ENCODE measurements at regions not wholly inside any gene's neighbourhood (a gene's known extent, or its start where the extent isn't known, plus 50 kb on each side); places are given as distances from the start of the nearest gene placed in this dataset.
"Not testable (repeated sequence)": the region's sequence is repeated elsewhere in the genome, so short reads cannot be mapped to it uniquely, and the experiment has no call there.

- DNase-seq, result no peak
Observed at GRCh38 chr10:21463436-21463835, 62.0 kb downstream of the SKIDA1 start.

GRCh38 chr10:21458126-21458871, 67.2 kb downstream of the SKIDA1 start:
- DNase-seq, result no peak

- DNase-seq, result no peak
Observed at GRCh38 chr10:21456160-21456559, 69.3 kb downstream of the SKIDA1 start.

GRCh38 chr10:21452203-21452602, 73.3 kb downstream of the SKIDA1 start:
- DNase-seq, result no peak

- DNase-seq, result no peak
Observed at GRCh38 chr10:21449288-21449966, 76.1 kb downstream of the SKIDA1 start.

GRCh38 chr10:21445163-21445562, 80.3 kb downstream of the SKIDA1 start:
- DNase-seq, result no peak

DNA sequence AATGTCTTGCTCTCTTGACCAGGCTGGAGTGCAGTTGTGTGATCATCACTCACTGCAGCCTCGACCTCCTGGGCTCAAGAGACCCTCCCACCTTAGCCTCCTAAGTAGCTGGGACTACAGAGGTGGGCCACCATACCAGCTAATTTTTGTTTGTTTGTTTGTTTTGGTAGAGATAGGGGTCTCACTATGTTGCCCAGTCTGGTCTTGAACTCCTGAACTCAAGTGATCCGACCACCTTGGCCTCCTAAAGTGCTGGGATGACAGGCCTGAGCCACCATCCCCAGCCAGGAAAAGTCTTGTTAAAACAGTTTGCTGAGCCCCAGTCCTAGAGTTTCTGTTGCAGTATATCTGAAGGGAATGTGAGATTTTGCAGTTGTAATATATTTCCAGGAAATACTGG, 83.9 kb downstream of the SKIDA1 start:
- DNase-seq, result no peak

GRCh38 chr10:21438914-21439313, 86.6 kb downstream of the SKIDA1 start:
- not testable (repeated sequence) for DNase-seq

GRCh38 chr10:21437770-21438382, 87.6 kb downstream of the SKIDA1 start:
- no peak for DNase-seq

DNA sequence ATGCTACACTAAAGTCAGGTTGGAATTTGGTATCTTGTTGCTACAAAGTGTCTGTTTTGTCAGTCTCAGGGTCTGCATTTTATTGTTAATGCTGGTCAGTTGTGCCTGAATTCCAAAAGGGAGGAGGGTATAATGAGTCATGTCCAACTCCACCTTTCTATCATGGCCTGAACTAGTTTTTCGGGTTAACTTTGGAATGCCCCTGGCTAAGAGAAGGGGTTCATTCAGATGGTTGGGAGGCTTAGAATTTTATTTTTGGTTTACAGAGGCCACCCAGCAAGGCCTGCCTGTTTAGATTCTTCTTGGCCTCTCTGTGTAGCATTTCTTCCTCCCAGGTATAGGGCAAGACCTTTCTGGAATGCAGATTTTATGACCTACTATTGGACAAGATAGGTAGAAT, 93.2 kb downstream of the SKIDA1 start:
- no peak for DNase-seq

- DNase-seq, result no peak
Observed at GRCh38 chr10:21431799-21432198, 93.7 kb downstream of the SKIDA1 start.

- no peak for DNase-seq
Observed at GRCh38 chr10:21427804-21428481, 97.5 kb downstream of the SKIDA1 start.

DNA sequence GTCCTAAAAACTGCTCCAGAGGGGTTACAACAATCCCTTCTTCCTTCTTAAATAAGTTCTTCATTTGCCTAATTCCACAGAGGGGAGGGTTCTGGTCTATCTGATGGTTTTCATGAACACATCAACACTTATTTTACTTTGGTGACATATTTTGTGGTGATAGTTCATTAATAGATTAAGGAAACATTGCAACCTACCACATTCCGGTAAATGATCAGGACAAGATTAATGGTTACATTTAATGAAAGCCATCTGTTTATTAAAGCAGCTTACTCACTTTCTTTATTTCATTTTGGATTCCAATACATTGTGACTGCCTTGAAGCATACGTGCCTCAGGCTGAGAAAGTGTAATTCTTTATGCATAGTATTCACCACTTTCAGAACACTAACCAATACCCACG, 101.0 kb downstream of the SKIDA1 start:
- DNase-seq, result no peak

DNA sequence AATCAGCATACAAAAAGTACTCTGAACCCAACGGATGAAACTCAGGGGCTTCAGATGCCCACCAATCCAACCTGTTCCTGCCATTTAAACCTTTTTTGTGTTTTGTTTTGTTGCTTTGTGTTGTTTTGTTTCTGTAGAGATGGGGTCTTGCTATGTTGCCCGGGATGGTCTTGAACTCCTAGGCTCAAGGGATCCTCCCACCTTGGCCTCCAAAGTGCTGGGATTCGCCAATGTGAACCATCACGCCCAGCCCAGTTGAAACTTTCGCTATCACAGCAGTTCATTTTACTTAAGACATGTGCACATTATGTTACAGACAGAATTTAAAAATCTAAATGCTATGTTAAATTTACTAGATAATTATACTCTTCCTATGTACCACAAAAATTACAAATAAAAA, 101.6 kb downstream of the SKIDA1 start:
- DNase-seq, result no peak

- DNase-seq, result no peak
Observed at GRCh38 chr10:21423338-21423737, 102.1 kb downstream of the SKIDA1 start.

DNA sequence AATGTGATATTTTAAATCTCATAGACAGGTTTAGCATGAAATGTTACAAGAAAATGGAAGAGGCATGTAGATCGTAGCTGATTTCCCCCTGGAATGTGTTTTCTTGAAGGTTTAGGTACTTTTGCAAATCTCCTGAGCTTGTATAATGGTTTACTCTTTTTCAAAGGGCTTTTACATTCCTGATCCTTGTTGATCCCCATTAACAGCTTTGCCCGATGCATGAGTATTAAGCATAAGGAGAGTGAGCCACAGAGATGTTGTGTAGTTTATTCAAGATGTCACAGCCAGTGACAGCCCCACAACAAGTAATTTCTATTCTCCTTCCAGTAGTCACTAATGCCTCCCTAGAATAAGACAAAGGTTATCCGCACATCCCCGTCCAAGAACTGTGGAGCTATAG, 103.7 kb downstream of the SKIDA1 start:
- no peak for DNase-seq

DNA sequence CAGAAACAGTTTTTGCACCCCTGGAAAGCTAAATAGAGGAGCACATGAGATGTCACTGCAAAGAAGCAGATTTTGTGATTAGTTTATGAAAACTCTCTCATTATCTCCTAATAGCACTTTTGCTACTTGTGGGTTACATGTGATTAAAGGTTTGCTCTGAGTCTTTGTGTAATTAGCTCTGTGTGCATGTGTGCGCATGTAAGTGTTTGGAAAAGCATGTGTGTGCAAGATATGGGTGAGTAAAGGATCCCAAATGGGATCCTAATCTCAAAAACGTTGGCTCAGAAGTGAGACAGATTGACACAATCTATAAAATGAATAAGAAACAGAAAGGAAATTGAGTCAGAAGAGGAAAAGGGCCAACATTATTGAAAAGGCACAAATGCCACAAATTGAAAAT, 104.5 kb downstream of the SKIDA1 start:
- no peak for DNase-seq

GRCh38 chr10:21418981-21419576, 106.4 kb downstream of the SKIDA1 start:
- DNase-seq, result not testable (repeated sequence)

DNA sequence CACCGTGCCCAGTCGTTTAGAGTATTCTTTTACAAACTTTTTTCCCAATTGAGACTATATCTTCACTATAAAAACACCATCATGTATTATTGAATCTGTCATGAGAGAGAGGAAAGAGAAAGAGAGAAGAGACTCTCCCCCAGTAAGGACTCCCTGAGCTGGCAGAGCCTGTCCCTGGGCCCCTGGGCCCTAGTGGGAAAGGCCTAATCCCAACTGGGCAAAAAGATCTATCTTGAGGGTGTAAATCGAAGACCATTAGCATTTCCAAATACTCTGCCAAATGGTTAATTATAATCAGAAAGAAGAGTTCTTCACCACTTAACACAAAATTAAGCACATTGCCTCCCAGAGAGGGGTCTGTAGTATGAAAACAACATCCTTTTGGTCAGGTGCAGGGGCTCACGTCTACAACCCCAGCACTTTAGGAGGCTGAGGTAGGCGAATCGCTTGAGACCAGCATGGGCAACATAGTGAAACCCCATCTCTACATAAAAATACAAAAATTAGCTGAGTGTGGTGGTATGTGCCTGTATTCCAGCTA, 108.2 kb downstream of the SKIDA1 start:
- no peak for DNase-seq

- no peak for DNase-seq
Observed at GRCh38 chr10:21413680-21414079, 111.8 kb downstream of the SKIDA1 start.

DNA sequence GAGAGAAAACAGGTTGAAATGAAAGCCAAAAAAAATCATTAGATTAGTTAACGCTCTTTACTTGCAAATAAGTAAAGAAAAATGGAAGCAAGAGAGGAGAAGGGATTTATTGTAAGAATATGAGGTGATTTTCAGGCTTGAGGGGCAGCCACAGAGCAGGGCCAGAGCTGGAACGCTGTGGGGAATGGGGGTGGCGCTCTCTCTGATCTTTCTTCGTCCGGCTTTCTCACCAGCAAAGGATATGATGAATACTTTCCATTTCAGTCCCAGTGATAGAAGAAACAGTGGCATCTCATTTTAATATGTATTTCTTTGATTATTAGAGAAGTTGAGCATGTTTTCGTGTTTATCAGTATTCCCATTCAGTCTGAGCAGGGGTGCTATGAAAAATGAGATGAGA, 112.2 kb downstream of the SKIDA1 start:
- DNase-seq, result no peak

GRCh38 chr10:21406595-21407193, 118.8 kb downstream of the SKIDA1 start:
- no peak for DNase-seq

DNA sequence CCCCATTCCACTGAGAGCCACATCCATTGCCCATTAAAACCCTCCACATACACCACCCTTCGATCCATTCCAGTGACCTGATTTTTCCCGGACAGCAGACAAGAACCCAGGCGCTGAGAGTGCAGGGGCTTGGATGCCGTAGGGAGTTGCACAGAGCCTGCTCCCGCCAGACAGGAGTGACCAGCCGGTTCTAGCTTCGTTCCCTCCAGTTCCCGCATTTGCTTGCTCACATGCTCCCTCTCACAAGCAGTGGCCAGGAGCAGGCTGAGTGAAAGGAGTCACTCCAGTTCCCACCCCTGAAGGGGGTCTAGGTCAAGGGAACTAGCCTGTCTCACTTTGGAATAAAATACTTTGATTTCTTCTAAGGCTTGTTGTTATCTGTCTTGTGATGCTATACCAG, 119.5 kb downstream of the SKIDA1 start:
- no peak for DNase-seq
